Stimulated activated CD8-positive, alpha-beta memory T cell treated with anti-CD3 and anti-CD28 coated beads, Interleukin-15, amount 100 ng/mL, for 48 hours (primary cell): ENCODE measurements at regions not wholly inside any gene's neighbourhood (a gene's known extent, or its start where the extent isn't known, plus 50 kb on each side); places are given as distances from the start of the nearest gene placed in this dataset.
"Not testable (repeated sequence)": the region's sequence is repeated elsewhere in the genome, so short reads cannot be mapped to it uniquely, and the experiment has no call there.

Experiments
- DNase-seq, 2 donors: peaks; one replicate each; pipeline ENCODE4 v3.0.0-alpha.2; 2020; ENCODE audit warnings: low read depth in 2 of 2

- DNase-seq: no peak
These were observed 79.9 kb upstream of the ATP1A1 start for GRCh38 chr1:116292929-116293725.

GRCh38 chr1:116297495-116298212 lies 75.4 kb upstream of the ATP1A1 start:
- no peak for DNase-seq

GRCh38 chr1:116298213-116298579 lies 74.8 kb upstream of the ATP1A1 start:
- not testable (repeated sequence) for DNase-seq

- no peak for DNase-seq
These were observed 74.3 kb upstream of the ATP1A1 start for GRCh38 chr1:116298746-116299145.

- DNase-seq: no peak
These were observed 73.8 kb upstream of the ATP1A1 start for GRCh38 chr1:116299248-116299647.

- no peak for DNase-seq
These were observed 70.8 kb upstream of the ATP1A1 start for GRCh38 chr1:116302281-116302680.

GRCh38 chr1:116306102-116306501 lies 66.9 kb upstream of the ATP1A1 start:
- no peak for DNase-seq

- DNase-seq: no peak
These were observed 66.1 kb upstream of the ATP1A1 start for GRCh38 chr1:116306840-116307442.

- DNase-seq: no peak
These were observed 64.8 kb upstream of the ATP1A1 start for GRCh38 chr1:116308276-116308675.

GRCh38 chr1:116309090-116309870 lies 63.8 kb upstream of the ATP1A1 start:
- no peak for DNase-seq

GRCh38 chr1:116310180-116310579 lies 62.9 kb upstream of the ATP1A1 start:
- no peak for DNase-seq

GRCh38 chr1:116311193-116311592 lies 61.9 kb upstream of the ATP1A1 start:
- DNase-seq: no peak

- DNase-seq: no peak
These were observed 61.0 kb upstream of the ATP1A1 start for GRCh38 chr1:116311756-116312680.

GRCh38 chr1:116312681-116313069 lies 60.4 kb upstream of the ATP1A1 start:
- DNase-seq: no peak

- DNase-seq: no peak
These were observed 59.3 kb upstream of the ATP1A1 start for GRCh38 chr1:116313776-116314175.

- DNase-seq: no peak
These were observed 58.6 kb upstream of the ATP1A1 start for GRCh38 chr1:116314305-116314919.

GRCh38 chr1:116316373-116316772 lies 56.7 kb upstream of the ATP1A1 start:
- DNase-seq: no peak

- DNase-seq: no peak
These were observed 54.1 kb upstream of the ATP1A1 start for GRCh38 chr1:116318897-116319296.

GRCh38 chr1:116320874-116321273 lies 52.2 kb upstream of the ATP1A1 start:
- DNase-seq: no peak

- no peak for DNase-seq
These were observed 51.3 kb upstream of the ATP1A1 start for GRCh38 chr1:116321766-116322175.
